ENCODE measurements at regions not wholly inside any gene's neighbourhood (a gene's known extent, or its start where the extent isn't known, plus 50 kb on each side); places are given as distances from the start of the nearest gene placed in this dataset.

DNA sequence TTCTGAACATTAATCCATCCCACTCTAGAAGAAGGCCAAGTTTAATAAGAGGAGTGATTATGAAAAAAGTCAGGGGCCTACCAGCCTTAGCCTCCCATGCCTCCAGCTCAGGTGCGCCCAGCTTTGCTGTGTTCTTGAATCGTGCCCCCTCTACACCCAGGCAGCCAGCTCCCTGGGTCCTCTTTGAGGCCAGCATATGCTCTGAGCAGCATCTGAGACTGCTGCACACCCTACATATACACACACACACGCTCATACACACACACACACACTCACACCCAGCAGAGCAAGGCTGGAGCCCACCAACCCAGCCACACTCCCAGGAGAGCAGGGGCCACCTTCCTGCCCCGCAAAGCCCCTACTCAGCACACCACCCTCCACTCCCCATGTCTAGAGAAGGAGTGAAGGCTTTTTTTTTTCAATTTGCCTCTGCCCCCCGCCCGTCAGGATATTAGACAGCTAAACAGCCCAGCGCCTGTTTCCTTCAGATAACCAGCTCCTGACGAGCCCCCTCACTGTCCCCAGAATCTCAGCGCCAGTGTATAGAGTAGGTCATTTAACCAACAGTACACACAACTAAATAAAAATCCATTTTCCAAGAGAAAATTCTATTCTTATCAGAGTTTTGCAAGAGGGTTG is 121.6 kb downstream of the BUD13 start:
- H3K27me3 ChIP-seq (ENCODE audit: insufficient read depth): no peaks in the 10 kb centered on the region
- H3K4me3 ChIP-seq: no peak overlapping the region
- no peak overlapping the region for H3K4me3 Mint-ChIP-seq
- H3K9me3 Mint-ChIP-seq: peaks cover 11% of the 10 kb centered on the region; the same call in 2 of the 3 replicates
- H3K4me2 ChIP-seq: peak overlapping the region; percentile 55
- H3F3A ChIP-seq (replicated peaks; ENCODE audit: low read depth): no peaks in the 10 kb centered on the region
- H3K27ac ChIP-seq (ENCODE audit: low read depth): no peak overlapping the region
- H3K27ac Mint-ChIP-seq: no peak overlapping the region
- no peak for DNase-seq (ENCODE audit: low spot score)
- H3K9me2 ChIP-seq (ENCODE audit: insufficient read depth): 0 out of 2 replicates have a peak, but pooled peaks cover 3% of the 10 kb centered on the region
- peaks cover 1% of the 10 kb centered on the region for H3K27me3 Mint-ChIP-seq (ENCODE audit: insufficient read depth, low read depth, poor library complexity)
- H3K79me2 ChIP-seq (replicated peaks; ENCODE audit: insufficient read depth): no peaks in the 10 kb centered on the region
- H3K4me1 ChIP-seq (ENCODE audit: insufficient read depth): peaks cover 13% of the 10 kb centered on the region
- no peaks in the 10 kb centered on the region for H3K36me3 ChIP-seq (ENCODE audit: insufficient read depth)
- H3K4me1 Mint-ChIP-seq: peaks cover 25% of the 10 kb centered on the region
- no peak overlapping the region for H2AFZ ChIP-seq
- ATAC-seq: no peak
- no peaks in the 10 kb centered on the region for H4K20me1 ChIP-seq (replicated peaks; ENCODE audit: insufficient read depth)
- H3K36me3 Mint-ChIP-seq (ENCODE audit: low read depth): peaks cover 16% of the 10 kb centered on the region
- TF ChIP-seq, protein P1, sequence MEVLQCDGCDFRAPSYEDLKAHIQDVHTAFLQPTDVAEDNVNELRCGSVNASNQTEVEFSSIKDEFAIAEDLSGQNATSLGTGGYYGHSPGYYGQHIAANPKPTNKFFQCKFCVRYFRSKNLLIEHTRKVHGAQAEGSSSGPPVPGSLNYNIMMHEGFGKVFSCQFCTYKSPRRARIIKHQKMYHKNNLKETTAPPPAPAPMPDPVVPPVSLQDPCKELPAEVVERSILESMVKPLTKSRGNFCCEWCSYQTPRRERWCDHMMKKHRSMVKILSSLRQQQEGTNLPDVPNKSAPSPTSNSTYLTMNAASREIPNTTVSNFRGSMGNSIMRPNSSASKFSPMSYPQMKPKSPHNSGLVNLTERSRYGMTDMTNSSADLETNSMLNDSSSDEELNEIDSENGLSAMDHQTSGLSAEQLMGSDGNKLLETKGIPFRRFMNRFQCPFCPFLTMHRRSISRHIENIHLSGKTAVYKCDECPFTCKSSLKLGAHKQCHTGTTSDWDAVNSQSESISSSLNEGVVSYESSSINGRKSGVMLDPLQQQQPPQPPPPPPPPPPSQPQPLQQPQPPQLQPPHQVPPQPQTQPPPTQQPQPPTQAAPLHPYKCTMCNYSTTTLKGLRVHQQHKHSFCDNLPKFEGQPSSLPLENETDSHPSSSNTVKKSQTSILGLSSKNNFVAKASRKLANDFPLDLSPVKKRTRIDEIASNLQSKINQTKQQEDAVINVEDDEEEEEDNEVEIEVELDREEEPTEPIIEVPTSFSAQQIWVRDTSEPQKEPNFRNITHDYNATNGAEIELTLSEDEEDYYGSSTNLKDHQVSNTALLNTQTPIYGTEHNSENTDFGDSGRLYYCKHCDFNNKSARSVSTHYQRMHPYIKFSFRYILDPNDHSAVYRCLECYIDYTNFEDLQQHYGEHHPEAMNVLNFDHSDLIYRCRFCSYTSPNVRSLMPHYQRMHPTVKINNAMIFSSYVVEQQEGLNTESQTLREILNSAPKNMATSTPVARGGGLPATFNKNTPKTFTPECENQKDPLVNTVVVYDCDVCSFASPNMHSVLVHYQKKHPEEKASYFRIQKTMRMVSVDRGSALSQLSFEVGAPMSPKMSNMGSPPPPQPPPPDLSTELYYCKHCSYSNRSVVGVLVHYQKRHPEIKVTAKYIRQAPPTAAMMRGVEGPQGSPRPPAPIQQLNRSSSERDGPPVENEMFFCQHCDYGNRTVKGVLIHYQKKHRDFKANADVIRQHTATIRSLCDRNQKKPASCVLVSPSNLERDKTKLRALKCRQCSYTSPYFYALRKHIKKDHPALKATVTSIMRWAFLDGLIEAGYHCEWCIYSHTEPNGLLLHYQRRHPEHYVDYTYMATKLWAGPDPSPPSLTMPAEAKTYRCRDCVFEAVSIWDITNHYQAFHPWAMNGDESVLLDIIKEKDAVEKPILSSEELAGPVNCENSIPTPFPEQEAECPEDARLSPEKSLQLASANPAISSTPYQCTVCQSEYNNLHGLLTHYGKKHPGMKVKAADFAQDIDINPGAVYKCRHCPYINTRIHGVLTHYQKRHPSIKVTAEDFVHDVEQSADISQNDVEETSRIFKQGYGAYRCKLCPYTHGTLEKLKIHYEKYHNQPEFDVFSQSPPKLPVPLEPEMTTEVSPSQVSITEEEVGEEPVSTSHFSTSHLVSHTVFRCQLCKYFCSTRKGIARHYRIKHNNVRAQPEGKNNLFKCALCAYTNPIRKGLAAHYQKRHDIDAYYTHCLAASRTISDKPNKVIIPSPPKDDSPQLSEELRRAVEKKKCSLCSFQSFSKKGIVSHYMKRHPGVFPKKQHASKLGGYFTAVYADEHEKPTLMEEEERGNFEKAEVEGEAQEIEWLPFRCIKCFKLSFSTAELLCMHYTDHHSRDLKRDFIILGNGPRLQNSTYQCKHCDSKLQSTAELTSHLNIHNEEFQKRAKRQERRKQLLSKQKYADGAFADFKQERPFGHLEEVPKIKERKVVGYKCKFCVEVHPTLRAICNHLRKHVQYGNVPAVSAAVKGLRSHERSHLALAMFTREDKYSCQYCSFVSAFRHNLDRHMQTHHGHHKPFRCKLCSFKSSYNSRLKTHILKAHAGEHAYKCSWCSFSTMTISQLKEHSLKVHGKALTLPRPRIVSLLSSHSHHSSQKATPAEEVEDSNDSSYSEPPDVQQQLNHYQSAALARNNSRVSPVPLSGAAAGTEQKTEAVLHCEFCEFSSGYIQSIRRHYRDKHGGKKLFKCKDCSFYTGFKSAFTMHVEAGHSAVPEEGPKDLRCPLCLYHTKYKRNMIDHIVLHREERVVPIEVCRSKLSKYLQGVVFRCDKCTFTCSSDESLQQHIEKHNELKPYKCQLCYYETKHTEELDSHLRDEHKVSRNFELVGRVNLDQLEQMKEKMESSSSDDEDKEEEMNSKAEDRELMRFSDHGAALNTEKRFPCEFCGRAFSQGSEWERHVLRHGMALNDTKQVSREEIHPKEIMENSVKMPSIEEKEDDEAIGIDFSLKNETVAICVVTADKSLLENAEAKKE (CRISPR knock-in tag; IDR thresholded peaks at IDR 0.05): no peak
- TF ChIP-seq CREB1 (CRISPR knock-in tag; IDR thresholded peaks at IDR 0.05; ENCODE audit: low read depth): no peak
- no peak for TF ChIP-seq POLR2AphosphoS5 (IDR thresholded peaks at IDR 0.05; ENCODE audit: low read depth)
- no peak for TF ChIP-seq NANOG (IDR thresholded peaks at IDR 0.05; ENCODE audit: borderline replicate concordance)
- no peak for TF ChIP-seq EZH2 (IDR thresholded peaks at IDR 0.05; ENCODE audit: low read depth, unreplicated experiment)
- no peak for TF ChIP-seq ZNF114 (CRISPR knock-in tag; IDR thresholded peaks at IDR 0.05)
- no peak for TF ChIP-seq JUNB (IDR thresholded peaks at IDR 0.05; ENCODE audit: unreplicated experiment)
- TF ChIP-seq, protein P2, sequence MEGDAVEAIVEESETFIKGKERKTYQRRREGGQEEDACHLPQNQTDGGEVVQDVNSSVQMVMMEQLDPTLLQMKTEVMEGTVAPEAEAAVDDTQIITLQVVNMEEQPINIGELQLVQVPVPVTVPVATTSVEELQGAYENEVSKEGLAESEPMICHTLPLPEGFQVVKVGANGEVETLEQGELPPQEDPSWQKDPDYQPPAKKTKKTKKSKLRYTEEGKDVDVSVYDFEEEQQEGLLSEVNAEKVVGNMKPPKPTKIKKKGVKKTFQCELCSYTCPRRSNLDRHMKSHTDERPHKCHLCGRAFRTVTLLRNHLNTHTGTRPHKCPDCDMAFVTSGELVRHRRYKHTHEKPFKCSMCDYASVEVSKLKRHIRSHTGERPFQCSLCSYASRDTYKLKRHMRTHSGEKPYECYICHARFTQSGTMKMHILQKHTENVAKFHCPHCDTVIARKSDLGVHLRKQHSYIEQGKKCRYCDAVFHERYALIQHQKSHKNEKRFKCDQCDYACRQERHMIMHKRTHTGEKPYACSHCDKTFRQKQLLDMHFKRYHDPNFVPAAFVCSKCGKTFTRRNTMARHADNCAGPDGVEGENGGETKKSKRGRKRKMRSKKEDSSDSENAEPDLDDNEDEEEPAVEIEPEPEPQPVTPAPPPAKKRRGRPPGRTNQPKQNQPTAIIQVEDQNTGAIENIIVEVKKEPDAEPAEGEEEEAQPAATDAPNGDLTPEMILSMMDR (conservative IDR thresholded peaks at IDR 0.05; ENCODE audit: low read depth in 2 of 2): no peak
- TF ChIP-seq STAT1 (IDR thresholded peaks at IDR 0.05; ENCODE audit: unreplicated experiment): no peak
- TF ChIP-seq ZNF331 (CRISPR knock-in tag; IDR thresholded peaks at IDR 0.05; ENCODE audit: low read depth): no peak
- TF ChIP-seq, protein P3, sequence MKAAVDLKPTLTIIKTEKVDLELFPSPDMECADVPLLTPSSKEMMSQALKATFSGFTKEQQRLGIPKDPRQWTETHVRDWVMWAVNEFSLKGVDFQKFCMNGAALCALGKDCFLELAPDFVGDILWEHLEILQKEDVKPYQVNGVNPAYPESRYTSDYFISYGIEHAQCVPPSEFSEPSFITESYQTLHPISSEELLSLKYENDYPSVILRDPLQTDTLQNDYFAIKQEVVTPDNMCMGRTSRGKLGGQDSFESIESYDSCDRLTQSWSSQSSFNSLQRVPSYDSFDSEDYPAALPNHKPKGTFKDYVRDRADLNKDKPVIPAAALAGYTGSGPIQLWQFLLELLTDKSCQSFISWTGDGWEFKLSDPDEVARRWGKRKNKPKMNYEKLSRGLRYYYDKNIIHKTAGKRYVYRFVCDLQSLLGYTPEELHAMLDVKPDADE (IDR thresholded peaks at IDR 0.05): no peak
- TF ChIP-seq EZH2phosphoT487 (IDR thresholded peaks at IDR 0.05; ENCODE audit: unreplicated experiment): no peak
- TF ChIP-seq, protein P4, sequence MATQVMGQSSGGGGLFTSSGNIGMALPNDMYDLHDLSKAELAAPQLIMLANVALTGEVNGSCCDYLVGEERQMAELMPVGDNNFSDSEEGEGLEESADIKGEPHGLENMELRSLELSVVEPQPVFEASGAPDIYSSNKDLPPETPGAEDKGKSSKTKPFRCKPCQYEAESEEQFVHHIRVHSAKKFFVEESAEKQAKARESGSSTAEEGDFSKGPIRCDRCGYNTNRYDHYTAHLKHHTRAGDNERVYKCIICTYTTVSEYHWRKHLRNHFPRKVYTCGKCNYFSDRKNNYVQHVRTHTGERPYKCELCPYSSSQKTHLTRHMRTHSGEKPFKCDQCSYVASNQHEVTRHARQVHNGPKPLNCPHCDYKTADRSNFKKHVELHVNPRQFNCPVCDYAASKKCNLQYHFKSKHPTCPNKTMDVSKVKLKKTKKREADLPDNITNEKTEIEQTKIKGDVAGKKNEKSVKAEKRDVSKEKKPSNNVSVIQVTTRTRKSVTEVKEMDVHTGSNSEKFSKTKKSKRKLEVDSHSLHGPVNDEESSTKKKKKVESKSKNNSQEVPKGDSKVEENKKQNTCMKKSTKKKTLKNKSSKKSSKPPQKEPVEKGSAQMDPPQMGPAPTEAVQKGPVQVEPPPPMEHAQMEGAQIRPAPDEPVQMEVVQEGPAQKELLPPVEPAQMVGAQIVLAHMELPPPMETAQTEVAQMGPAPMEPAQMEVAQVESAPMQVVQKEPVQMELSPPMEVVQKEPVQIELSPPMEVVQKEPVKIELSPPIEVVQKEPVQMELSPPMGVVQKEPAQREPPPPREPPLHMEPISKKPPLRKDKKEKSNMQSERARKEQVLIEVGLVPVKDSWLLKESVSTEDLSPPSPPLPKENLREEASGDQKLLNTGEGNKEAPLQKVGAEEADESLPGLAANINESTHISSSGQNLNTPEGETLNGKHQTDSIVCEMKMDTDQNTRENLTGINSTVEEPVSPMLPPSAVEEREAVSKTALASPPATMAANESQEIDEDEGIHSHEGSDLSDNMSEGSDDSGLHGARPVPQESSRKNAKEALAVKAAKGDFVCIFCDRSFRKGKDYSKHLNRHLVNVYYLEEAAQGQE (IDR thresholded peaks at IDR 0.05; ENCODE audit: unreplicated experiment): no peak
